GM12873 (cell line): ENCODE measurements at regions not wholly inside any gene's neighbourhood (a gene's known extent, or its start where the extent isn't known, plus 50 kb on each side); places are given as distances from the start of the nearest gene placed in this dataset.

Experiments used
- TF ChIP-seq, protein P1 (sequence below): IDR thresholded peaks from 2 replicates; pipeline ENCODE4 v1.5.1; 2012; ENCODE audit warnings: low read depth, mild to moderate bottlenecking, moderate library complexity, low read length, control low read depth; ENCODE audit not compliant: insufficient read depth; ENCODE audit errors: missing control alignments

DNA sequence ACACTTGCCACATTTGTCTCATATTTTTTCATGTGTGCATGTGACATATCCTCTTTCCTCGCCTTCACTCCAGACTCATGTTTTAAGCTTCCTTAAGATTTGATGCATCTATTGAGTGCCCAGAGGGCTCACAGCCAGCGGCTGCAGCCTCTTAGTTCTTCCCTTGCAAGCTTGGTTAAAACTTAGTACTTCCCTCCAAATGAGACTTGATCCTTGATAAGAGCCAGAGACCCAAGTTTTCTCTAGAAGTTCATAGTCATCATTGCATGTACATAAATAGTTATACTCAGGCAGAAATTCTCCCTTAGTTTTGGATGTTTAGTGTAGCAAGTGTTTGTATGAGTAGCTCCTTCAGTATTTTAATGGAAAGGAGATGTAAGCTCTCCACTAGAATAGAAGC is 337.6 kb upstream of the B3GALT2 start:
- TF ChIP-seq, protein P1, sequence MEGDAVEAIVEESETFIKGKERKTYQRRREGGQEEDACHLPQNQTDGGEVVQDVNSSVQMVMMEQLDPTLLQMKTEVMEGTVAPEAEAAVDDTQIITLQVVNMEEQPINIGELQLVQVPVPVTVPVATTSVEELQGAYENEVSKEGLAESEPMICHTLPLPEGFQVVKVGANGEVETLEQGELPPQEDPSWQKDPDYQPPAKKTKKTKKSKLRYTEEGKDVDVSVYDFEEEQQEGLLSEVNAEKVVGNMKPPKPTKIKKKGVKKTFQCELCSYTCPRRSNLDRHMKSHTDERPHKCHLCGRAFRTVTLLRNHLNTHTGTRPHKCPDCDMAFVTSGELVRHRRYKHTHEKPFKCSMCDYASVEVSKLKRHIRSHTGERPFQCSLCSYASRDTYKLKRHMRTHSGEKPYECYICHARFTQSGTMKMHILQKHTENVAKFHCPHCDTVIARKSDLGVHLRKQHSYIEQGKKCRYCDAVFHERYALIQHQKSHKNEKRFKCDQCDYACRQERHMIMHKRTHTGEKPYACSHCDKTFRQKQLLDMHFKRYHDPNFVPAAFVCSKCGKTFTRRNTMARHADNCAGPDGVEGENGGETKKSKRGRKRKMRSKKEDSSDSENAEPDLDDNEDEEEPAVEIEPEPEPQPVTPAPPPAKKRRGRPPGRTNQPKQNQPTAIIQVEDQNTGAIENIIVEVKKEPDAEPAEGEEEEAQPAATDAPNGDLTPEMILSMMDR: no peak

DNA sequence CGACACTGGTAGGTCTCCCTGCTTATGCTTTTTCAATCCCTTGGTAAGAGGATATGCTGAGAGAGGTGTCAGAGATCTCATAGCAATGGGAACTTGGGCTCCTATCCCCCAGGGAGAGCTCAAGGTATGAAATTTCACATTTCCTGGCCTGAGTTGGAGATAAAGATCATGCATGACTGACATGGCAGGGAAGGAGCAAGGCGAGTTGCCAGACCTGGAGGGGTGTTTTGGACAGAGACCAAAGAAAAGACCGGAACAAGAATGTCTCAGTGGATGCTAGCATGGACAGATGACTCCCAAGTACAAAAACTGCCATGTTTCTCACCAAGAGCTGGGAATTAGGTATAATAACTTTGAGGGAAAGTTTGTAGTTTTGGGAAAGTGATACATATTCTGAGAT is 334.1 kb upstream of the B3GALT2 start:
- TF ChIP-seq, protein P1: no peak

DNA sequence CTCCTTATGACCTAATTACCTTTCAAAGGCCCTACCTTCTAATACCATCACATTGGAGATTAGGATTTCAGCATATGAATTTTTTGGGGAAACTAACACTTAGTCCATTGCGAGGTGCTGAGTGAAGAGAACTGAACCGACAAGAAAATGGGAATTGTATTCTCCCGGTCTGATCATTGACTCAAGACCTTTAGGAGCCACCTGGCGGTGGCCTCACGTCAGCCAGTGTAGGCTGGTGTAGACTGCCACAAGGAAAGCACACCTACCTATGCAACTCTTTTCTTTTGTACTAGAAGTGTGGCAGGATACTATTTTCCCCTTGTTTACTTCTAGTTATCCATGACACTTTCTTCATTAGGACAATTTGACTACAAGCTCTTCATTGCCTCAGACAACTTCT is 333.5 kb upstream of the B3GALT2 start:
- TF ChIP-seq, protein P1: peak; percentile 4

DNA sequence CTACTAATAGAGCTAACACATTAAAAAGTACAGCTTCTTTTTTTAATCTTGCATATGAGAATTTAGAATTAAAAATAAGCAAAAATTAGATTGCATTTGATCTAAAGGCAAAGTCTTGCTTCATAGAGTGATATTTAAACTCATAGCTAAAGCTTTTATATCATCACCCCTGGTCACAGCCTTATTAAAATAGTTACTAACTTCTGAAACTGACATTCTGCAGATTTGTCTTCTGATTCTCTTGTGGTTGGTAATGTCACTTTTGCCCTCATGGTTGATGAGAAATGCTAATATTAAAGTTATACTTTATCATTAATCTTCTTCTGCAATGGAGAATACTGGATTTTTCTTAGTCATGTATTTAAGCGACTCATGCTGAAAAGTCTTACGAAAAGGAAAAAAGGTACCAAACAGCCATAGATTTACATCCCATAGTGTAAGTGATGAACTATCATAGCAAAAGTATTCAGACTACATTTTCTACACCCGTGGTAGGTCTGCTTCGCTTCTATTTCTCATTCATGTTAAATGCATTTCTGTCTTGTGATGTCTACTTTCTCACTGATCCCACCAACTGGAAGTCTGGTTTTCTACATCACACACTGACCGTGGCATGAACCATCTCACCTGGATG is 330.5 kb upstream of the B3GALT2 start:
- TF ChIP-seq, protein P1: no peak

DNA sequence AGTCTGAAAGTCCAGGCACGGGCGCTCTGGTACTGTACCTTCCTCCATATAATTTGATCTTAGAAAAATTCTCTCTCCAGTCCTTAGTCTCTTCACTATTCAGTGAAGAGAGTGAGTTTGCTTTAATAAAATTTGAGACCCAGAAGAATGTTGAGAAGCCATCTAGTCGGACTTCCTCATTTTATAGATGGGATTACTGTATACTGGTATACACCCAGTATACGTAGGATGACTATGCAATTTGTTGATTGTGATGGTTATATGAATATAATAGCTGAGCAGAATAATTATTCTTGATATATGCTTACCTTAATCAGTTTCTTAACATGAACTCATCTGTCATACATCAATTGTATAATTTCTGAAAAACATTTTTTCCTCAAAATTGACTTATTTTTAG is 328.0 kb upstream of the B3GALT2 start:
- TF ChIP-seq, protein P1: no peak

DNA sequence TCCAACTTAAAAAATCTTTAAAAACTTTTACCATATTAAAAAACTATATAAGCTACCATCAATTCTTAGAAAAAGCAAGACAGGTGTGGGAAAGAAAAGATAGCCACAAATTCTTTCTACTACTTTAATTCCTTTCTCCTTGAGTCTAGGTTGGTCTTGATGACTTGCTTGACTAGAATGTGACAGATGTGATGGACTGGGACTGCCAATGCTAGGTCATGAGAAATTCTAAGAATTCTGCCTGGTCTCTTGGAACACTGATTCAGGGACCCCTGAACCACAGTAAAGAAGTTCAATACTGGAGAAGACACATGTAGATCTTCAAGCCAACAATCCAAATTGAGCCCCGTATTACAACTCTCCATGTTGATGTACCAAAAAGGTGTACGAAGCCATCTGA is 326.6 kb upstream of the B3GALT2 start:
- TF ChIP-seq, protein P1: no peak

DNA sequence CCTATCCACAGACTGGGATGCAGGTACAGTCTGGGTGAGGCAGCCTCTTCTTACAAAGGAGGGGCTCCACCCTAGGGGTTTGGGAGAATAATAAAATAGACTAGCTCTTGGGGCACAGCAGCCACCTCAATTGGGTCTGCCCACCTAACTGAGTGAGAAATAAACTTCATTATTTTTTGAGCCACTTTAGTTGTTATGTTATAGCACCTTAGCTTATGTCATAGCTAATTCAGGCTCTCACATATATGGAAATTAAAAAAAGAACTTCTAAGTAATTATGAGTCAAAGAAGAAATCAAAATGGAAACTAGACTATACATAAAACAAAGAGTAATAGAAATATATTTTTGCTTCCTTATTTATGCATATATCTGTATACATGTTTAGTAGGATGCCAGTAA is 318.5 kb upstream of the B3GALT2 start:
- TF ChIP-seq, protein P1: no peak

DNA sequence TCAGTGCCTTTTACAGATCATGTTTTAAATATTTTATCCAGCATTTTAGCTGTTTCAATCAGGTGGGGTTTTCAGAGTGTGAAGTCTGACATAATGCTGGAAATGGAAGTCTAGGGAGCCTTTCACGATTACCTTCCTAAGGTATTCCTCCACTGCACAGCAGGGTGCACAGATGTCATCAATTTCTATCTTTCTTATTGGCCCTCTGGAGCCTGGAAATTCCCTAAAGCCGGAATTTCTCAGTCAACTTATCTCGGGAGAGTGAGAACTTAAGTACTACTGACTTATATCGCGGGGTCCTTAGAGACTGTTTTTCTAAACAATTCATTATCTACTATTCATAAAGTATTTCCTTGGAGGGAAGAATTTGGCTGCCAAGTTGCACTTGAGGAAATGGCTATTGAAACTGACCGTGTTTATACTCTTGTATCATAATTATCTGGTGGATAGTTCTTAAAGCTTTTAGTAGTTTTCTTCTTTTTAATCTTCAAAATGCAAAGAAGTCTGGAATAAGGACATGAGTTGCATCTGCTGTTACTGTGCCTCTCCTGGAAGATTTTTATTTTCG is 311.8 kb upstream of the B3GALT2 start:
- TF ChIP-seq, protein P1: no peak
